ENCODE measurements at regions not wholly inside any gene's neighbourhood (a gene's known extent, or its start where the extent isn't known, plus 50 kb on each side); places are given as distances from the start of the nearest gene placed in this dataset.
"Not testable (repeated sequence)": the region's sequence is repeated elsewhere in the genome, so short reads cannot be mapped to it uniquely, and the experiment has no call there.

GRCh38 chr12:19988948-19989347, 379.4 kb upstream of the PDE3A start:
- DNase-seq, result no peak
- ATAC-seq, result no peak

GRCh38 chr12:19991146-19991545, 377.2 kb upstream of the PDE3A start:
- no peak for DNase-seq
- no peak for ATAC-seq

GRCh38 chr12:19992311-19992710, 376.0 kb upstream of the PDE3A start:
- DNase-seq, result no peak

GRCh38 chr12:19994968-19995367, 373.4 kb upstream of the PDE3A start:
- DNase-seq (no peak), ATAC-seq (no peak)

More at GRCh38 chr12:19992311-19992710, 376.0 kb upstream of the PDE3A start:
- ATAC-seq, result no peak

- ATAC-seq, result no peak
- DNase-seq, result no peak
Observed at GRCh38 chr12:19997656-19998400, 370.5 kb upstream of the PDE3A start.

- DNase-seq (no peak), ATAC-seq (no peak)
Observed at GRCh38 chr12:19998411-19998810, 369.9 kb upstream of the PDE3A start.

GRCh38 chr12:19998961-19999804, 369.2 kb upstream of the PDE3A start:
- no peak for ATAC-seq
- DNase-seq, result no peak

- ATAC-seq (no peak), DNase-seq (no peak)
Observed at GRCh38 chr12:19999805-20000138, 368.6 kb upstream of the PDE3A start.

- ATAC-seq (no peak), DNase-seq (no peak)
Observed at GRCh38 chr12:20000229-20000849, 368.0 kb upstream of the PDE3A start.

- no peak for DNase-seq
- no peak for ATAC-seq
Observed at GRCh38 chr12:20003252-20003651, 365.1 kb upstream of the PDE3A start.

GRCh38 chr12:20004952-20005351, 363.4 kb upstream of the PDE3A start:
- DNase-seq (no peak), ATAC-seq (no peak)

GRCh38 chr12:20006871-20007730, 361.2 kb upstream of the PDE3A start:
- no peak for DNase-seq
- no peak for ATAC-seq

GRCh38 chr12:20009965-20010364, 358.4 kb upstream of the PDE3A start:
- ATAC-seq, DNase-seq: not testable (repeated sequence)

GRCh38 chr12:20011200-20011599, 357.1 kb upstream of the PDE3A start:
- DNase-seq (no peak), ATAC-seq (no peak)

GRCh38 chr12:20017802-20018201, 350.5 kb upstream of the PDE3A start:
- DNase-seq (no peak), ATAC-seq (no peak)

- ATAC-seq (no peak), DNase-seq (no peak)
Observed at GRCh38 chr12:20018406-20018805, 349.9 kb upstream of the PDE3A start.

GRCh38 chr12:20024194-20024593, 344.1 kb upstream of the PDE3A start:
- DNase-seq, result no peak

GRCh38 chr12:20028033-20028432, 340.3 kb upstream of the PDE3A start:
- ATAC-seq (no peak), DNase-seq (no peak)

More at GRCh38 chr12:20024194-20024593, 344.1 kb upstream of the PDE3A start:
- no peak for ATAC-seq

- ATAC-seq (no peak), DNase-seq (no peak)
Observed at GRCh38 chr12:20030826-20031225, 337.5 kb upstream of the PDE3A start.

GRCh38 chr12:20039562-20039961, 328.8 kb upstream of the PDE3A start:
- DNase-seq, result no peak
- ATAC-seq, result no peak

GRCh38 chr12:20040184-20040583, 328.2 kb upstream of the PDE3A start:
- DNase-seq (no peak), ATAC-seq (no peak)

- DNase-seq (no peak), ATAC-seq (no peak)
Observed at GRCh38 chr12:20040831-20041230, 327.5 kb upstream of the PDE3A start.
